ENCODE measurements at regions not wholly inside any gene's neighbourhood (a gene's known extent, or its start where the extent isn't known, plus 50 kb on each side); places are given as distances from the start of the nearest gene placed in this dataset.

DNA sequence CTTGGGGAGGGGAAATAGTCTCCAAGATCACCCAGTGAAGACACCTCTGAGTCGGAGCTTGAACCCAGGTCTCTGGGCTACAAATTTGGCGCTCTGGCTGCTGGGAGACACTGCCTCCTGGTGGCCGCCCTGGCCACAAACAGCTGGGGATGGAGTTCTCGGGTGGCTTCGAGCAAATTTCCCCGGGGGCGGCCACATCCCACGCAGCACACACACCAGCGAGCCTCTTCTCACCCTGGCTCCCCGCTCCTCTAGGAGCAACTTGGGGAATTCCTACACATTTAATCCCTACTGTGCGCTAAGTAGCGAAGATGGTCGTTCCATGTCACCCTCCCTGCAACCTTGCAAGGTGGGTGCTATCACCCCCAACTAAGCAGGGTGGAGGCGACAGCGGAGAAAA, 66.2 kb upstream of the BEGAIN start:
- no peak for DNase-seq (ENCODE audit: low read depth in 1 of 2, low spot score in 2 of 2)

DNA sequence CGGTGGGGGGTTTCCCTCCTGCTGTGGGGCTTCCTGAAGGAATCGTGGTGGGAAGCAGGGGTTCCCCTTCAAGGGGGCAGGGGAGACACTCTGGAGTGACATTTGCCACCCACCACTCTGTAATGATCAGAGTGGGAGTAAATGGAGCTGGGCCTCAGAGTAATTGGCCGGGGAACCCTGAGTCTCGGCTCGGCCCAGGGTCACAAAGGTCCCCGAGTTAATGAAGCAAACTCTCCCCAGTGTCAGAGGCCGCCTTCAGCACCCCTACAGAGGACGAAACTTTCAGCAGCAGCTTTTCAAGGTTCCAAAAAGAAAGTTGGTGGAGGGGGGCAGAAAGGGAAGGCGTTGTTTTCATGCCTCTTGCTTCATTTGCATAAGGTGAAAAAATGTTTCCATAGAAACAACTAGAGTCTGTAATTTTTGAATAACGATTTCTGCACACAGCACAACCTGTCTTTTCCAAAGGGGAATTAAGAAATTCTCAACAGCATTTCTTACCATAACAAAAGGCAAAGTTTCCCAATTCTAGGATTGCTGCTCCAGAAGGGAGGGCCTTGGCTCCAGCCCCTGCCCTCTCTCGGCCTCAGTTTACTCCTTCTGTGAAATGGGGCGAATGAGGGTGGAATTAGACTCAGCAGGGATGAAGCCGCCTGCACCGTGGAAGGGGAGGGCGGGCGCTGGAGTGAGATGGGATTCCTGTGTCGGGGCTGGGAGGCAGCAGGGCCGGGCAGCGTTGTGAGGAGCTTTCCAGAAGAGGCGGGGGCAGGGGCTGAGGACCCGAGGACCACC, 67.0 kb upstream of the BEGAIN start:
- Histone ChIP-seq H3K27me3 (replicated peaks) (no peaks in the 10 kb centered on the region; the same call in 1 of the 2 replicates), H3K4me1 (replicated peaks) (no peaks in the 10 kb centered on the region; the same call in 1 of the 2 replicates), H3K9me3 (replicated peaks) (no peaks in the 10 kb centered on the region), H3K36me3 (no peaks in the 10 kb centered on the region), H3K27ac (no peak overlapping the region), H3K4me3 (no peak overlapping the region)
- DNase-seq (ENCODE audit: low read depth in 1 of 2, low spot score in 2 of 2): no peak

More for the DNA sequence above, 66.2 kb upstream of the BEGAIN start:
- H3K36me3 ChIP-seq: no peaks in the 10 kb centered on the region
- H3K27ac ChIP-seq: no peak overlapping the region
- H3K4me1 ChIP-seq (replicated peaks): no peaks in the 10 kb centered on the region; the same call in 1 of the 2 replicates
- no peak overlapping the region for H3K4me3 ChIP-seq
- H3K9me3 ChIP-seq (replicated peaks): no peaks in the 10 kb centered on the region
- no peaks in the 10 kb centered on the region; the same call in 1 of the 2 replicates for H3K27me3 ChIP-seq (replicated peaks)

DNA sequence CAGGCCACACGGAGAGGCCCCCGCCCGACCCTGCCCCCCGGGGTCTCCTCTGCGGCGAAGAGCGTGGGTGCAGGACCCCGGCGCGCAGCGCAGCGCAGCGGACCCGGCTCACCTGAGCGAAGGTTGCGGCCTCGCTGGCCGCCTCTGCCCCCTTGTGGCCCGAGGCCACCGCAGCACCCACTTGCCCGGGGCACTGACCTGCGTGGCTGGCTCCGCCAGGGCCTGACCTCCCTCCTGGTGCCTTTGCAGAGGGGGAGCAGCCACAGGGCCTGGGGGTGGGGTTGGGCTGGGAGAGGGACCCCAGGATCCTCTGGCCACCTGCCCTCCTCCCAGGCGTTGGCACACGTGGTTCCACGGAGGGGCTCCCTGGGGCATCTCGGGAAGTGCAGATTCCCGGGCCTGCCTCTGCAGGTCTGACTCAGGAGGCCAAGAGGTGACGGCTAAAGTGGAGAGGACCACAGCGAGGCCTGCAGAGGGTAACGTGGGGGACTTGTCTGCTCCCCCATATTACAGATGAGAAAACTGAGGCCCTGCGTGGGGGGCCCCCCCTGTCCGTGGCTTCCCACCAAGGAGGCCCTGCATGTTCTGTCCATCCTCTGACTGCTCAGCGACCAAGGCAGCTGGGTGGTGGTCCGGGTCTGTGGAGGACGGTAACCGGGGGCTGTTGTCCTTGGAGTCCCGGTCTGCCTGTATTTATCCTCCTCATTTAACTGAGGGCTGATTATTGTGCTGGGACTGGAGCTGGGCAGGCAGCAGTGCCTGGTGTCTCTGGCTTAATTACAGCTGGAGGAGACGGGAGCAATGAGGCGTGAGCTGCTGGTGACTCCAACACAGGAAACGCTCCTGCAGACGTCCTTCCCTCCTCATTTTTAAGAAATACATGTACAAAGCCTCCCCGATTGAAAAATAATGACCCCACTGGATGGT, 67.9 kb upstream of the BEGAIN start:
- Histone ChIP-seq H3K27me3 (replicated peaks) (no peaks in the 10 kb centered on the region), H3K4me3 (no peak overlapping the region), H3K27ac (no peak overlapping the region), H3K9me3 (replicated peaks) (no peaks in the 10 kb centered on the region), H3K4me1 (replicated peaks) (no peaks in the 10 kb centered on the region; the same call in 1 of the 2 replicates), H3K36me3 (no peaks in the 10 kb centered on the region)
- DNase-seq (ENCODE audit: low read depth in 1 of 2, low spot score in 2 of 2): no peak

DNA sequence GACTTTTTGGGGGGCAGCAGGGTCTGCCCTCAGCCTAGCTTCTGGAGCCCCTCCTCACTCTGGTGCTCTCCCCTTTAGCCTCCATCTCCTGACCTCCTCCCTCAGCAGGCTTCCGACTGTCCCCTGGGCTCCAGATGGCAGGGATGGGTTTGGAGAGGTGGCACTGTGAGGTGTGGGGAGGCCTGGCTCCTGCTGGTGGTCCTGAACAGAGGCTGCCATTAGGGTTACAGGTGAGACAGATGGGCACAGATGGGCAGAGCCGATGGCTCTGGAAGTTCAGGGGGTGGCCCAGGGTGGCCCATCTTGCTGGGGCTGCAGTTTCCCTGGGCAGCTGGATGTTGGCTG, 68.5 kb upstream of the BEGAIN start:
- Histone ChIP-seq H3K27me3 (replicated peaks) (no peaks in the 10 kb centered on the region), H3K4me3 (no peak overlapping the region), H3K9me3 (replicated peaks) (no peaks in the 10 kb centered on the region), H3K4me1 (replicated peaks) (no peaks in the 10 kb centered on the region; the same call in 1 of the 2 replicates), H3K36me3 (no peaks in the 10 kb centered on the region), H3K27ac (no peak overlapping the region)
- DNase-seq (ENCODE audit: low read depth in 1 of 2, low spot score in 2 of 2): no peak

DNA sequence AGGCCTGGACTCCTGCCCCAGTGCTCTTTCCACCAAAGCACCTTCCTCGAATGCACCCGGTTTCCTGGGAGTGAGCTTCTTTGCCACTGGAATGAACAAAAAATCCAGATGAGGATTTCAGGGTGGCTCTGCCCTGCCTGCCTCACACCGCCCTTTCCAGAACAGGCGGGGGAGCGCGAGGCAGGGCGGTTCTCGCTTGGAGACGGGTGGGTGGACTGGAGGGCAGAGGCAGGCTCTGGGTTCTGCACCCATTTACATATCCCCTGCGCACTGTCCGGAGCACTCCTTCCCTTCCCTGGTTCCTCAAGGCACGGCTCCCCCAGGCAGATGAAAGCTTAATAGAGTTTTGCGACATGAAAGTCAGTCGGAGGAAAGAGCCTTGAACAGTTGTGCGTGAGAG, 69.7 kb upstream of the DLK1 start:
- Histone ChIP-seq H3K4me3 (no peak overlapping the region), H3K4me1 (replicated peaks) (no peaks in the 10 kb centered on the region; the same call in 1 of the 2 replicates), H3K27ac (no peak overlapping the region), H3K27me3 (replicated peaks) (no peaks in the 10 kb centered on the region), H3K9me3 (replicated peaks) (no peaks in the 10 kb centered on the region), H3K36me3 (no peaks in the 10 kb centered on the region)
- DNase-seq (ENCODE audit: low read depth in 1 of 2, low spot score in 2 of 2): no peak

DNA sequence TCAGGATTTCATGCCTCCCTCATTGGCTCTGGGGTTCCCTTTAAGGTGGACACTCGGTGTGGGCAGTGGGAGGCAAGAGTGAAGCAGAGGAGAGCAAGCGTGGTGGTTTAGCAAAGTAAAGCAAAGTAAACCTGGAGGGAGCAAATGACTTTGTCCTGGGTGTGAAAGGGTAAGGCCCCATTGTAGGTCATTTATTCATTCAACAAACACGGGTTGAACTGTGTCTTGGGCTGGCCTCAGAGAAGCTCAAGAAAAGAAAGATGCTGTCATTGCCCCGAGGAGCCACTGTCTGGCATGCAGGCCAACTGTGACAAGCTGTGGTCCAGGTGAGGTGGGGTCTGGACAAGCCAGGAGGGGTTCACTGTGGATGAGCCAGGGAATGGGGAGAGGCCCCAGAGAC, 68.9 kb upstream of the DLK1 start:
- Histone ChIP-seq H3K27me3 (replicated peaks) (no peaks in the 10 kb centered on the region), H3K9me3 (replicated peaks) (no peaks in the 10 kb centered on the region), H3K27ac (no peak overlapping the region), H3K4me1 (replicated peaks) (no peaks in the 10 kb centered on the region; the same call in 1 of the 2 replicates), H3K4me3 (no peak overlapping the region), H3K36me3 (no peaks in the 10 kb centered on the region)
- no peak for DNase-seq (ENCODE audit: low read depth in 1 of 2, low spot score in 2 of 2)

DNA sequence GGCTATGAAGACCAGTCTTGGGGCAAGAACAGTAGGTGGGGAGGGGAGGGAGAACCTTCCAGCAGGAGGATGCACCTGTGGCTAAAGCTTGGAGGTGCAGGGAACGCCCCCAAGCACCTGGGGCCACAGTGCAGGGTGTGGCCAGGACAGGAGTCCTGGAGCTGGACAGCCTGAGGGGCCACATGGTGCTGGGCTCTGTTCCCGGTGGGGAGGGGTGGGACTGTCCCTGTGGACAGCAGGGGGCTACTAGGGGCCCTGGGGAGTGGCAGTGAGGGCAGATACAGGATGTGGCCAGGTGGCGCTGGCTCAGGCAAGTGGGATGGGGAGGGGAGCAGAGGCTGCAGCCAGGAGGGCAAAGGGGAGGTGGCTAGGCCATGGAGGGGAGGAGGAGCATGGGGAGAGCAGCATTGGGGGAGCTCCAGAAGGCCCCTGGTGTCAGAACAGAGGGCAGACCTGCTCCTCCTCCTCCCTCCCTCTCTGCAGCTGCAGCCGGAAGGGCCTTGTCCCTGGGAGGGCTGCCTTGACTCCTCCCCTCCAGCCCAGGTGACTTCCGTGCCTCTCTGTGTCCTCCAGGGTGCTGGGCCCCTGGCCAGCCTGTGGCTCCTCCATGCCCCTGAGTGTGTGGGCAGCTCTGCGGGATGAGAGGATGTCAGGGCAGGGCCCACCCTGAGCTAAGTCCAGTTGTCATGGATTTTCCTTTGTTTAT, 68.4 kb upstream of the DLK1 start:
- Histone ChIP-seq H3K4me1 (replicated peaks) (no peaks in the 10 kb centered on the region; the same call in 1 of the 2 replicates), H3K4me3 (no peak overlapping the region), H3K36me3 (no peaks in the 10 kb centered on the region), H3K27me3 (replicated peaks) (no peaks in the 10 kb centered on the region), H3K27ac (no peak overlapping the region), H3K9me3 (replicated peaks) (no peaks in the 10 kb centered on the region)
- no peak for DNase-seq (ENCODE audit: low read depth in 1 of 2, low spot score in 2 of 2)

DNA sequence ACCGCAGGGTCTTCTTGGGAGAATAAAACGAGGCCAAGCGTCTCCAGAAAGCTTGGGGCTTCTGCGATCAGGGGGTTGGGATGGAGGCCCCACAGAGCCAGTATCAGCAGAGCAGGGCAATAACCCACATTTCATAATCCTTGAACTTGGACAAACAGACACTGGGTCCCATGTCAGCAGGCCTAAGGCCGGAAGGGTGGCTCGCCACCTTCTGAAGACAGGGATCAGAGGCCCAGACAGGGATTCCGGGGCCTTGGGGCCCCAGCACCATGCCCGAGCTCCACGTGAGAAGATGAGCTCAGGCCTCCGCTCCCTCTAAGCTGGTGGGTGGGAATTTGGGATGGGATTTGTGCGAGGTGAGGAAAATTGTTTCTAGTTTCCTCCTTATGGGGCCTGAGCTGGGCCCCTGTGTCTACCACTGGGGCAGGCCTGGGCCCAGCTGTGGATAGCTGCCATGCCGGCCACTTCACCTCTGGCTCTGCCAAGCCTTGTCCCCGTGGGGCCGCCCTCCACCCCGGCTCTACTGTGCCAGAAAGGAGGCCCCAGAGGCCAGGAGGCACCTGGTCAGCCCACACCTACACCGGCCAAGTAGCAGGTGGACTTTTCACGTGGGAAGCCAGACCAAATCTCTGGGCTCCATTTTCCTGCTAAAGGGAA, 67.2 kb upstream of the DLK1 start:
- Histone ChIP-seq H3K4me3 (no peak overlapping the region), H3K36me3 (no peaks in the 10 kb centered on the region), H3K27ac (no peak overlapping the region), H3K4me1 (replicated peaks) (no peaks in the 10 kb centered on the region; the same call in 1 of the 2 replicates), H3K27me3 (replicated peaks) (no peaks in the 10 kb centered on the region), H3K9me3 (replicated peaks) (no peaks in the 10 kb centered on the region)
- no peak for DNase-seq (ENCODE audit: low read depth in 1 of 2, low spot score in 2 of 2)

DNA sequence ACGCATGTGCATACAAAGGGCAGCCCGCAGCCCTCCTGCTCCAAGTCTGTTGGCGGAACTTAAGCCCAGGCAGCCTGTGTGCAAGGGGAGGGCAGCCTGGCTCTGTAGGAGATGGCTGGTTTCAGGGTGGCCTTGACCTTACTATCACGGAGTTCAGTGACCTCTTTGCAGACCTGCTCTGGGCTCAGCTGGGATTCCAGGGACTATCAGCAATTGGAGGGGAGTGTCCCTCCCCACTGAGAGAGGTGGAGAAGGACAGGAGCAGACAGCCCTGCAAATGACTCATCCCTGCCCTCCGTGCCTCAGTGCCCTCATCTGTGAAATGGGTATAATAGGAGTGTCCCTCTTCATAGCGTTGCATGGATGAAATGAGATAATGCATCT, 66.2 kb upstream of the DLK1 start:
- DNase-seq (ENCODE audit: low read depth in 1 of 2, low spot score in 2 of 2): no peak
- Histone ChIP-seq H3K27ac (no peak overlapping the region), H3K4me1 (replicated peaks) (peaks cover 4% of the 10 kb centered on the region), H3K36me3 (no peaks in the 10 kb centered on the region), H3K4me3 (no peak overlapping the region), H3K27me3 (replicated peaks) (no peaks in the 10 kb centered on the region), H3K9me3 (replicated peaks) (no peaks in the 10 kb centered on the region)

DNA sequence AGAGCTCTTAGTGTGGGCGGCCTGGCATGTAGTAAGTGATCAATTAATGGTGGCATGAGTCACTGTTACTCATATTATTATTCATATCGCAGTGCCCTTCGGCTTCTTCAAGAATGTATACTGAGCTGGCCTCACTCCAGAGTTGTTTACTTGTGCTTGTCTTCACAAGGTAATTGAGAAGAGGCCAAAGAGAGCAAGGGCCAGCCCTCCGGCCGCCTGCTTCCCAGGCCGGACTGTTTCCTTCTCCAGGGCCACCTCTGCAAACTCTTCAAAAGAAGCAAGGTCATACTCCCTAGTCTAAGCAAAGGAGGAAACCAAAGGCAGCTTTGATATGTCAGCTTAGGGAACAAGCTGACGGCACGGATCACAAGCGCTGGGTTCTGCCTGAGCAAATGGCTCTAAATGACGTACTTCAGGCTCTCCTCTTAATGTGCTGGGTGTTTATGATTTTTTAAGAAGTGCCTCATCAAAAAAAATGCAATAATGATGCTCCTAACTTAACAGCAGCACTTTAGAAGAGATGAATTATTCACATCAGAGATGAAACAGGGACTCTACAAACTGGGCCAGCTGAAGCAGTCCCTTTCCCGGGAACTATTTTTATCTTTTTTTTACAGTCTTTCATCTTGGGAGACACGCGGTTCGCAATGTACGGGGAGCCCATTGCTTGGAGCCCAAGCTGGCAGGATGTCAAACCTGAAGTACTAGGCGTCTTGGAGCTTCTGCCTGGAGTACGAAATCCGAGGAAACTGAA, 65.6 kb upstream of the DLK1 start:
- no peak for DNase-seq (ENCODE audit: low read depth in 1 of 2, low spot score in 2 of 2)
- Histone ChIP-seq H3K9me3 (replicated peaks) (no peaks in the 10 kb centered on the region), H3K4me3 (no peak overlapping the region), H3K27ac (no peak overlapping the region), H3K36me3 (no peaks in the 10 kb centered on the region), H3K4me1 (replicated peaks) (peaks cover 9% of the 10 kb centered on the region), H3K27me3 (replicated peaks) (no peaks in the 10 kb centered on the region)

DNA sequence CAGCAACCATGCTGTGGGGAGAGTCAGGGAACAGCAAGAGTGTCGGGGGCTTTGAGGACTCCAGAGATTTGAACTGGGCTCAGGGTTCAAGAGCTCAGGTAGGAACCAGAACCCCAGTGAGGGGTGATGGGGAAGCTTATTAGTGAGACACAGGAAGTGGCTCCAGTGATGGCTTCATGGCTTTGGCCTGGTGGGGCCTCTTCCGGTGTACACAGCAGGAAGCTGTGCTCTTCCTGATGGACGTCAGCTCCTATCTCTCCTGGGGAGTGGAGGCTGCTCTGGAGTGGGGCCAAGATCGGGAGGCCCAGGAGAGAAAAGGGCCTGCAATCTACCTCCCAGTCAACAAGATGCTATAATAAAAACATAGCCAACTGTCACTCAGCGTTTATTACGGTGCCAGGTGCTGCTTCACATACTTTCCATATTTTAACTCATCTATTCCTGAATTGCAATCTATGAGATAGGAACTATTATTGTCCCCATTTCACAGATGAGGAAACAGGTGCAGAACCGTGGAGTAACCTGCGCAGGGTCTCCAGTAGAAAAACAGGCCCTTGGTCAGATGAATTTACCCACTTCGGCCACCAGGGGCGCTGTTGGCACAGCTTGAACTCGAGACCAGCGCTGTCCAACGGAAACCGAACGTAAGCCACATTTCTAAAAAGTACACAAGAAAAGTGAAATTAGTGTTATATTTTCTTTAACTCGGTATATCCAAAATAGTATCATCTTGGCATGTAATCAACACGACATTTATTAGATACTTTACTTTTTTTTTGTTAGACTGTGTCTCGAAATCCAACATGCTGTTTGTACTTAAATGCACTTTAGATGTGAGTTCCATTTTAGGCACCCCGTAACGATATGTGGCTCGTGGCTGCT, 63.6 kb upstream of the DLK1 start:
- Histone ChIP-seq H3K4me1 (replicated peaks) (peaks cover 10% of the 10 kb centered on the region), H3K4me3 (no peak overlapping the region), H3K27ac (no peak overlapping the region), H3K9me3 (replicated peaks) (no peaks in the 10 kb centered on the region), H3K27me3 (replicated peaks) (no peaks in the 10 kb centered on the region), H3K36me3 (no peaks in the 10 kb centered on the region)
- peak in 1 of 2 experiments; percentile 33 for DNase-seq (ENCODE audit: low read depth in 1 of 2, low spot score in 2 of 2)

DNA sequence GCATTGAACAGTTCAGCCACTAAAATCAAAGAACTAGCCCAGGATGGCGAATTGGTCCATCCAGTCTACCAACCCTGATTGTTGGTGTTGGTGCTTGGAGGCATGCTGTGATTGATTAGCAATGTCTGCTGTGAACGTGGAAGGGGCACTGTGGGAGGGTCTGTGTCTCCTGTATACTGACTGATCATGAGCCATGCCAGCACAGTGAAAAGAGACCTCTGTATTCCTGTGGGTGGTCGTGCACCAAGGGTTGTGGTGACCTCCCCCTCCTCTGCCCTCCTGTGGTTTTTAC, 63.0 kb upstream of the DLK1 start:
- no peaks in the 10 kb centered on the region for H3K27me3 ChIP-seq (replicated peaks)
- no peaks in the 10 kb centered on the region for H3K36me3 ChIP-seq
- H3K9me3 ChIP-seq (replicated peaks): no peaks in the 10 kb centered on the region
- no peak overlapping the region for H3K27ac ChIP-seq
- DNase-seq (ENCODE audit: low read depth in 1 of 2, low spot score in 2 of 2): no peak
- H3K4me3 ChIP-seq: no peak overlapping the region
- H3K4me1 ChIP-seq (replicated peaks): peaks cover 10% of the 10 kb centered on the region

Measured in SJSA1 (cell line).